Fibroblast of pulmonary artery (primary cell): ENCODE measurements at regions not wholly inside any gene's neighbourhood (a gene's known extent, or its start where the extent isn't known, plus 50 kb on each side); places are given as distances from the start of the nearest gene placed in this dataset.

Source experiments
- DNase-seq: peaks from one replicate; pipeline ENCODE4 v3.0.0-alpha.2; 2010; ENCODE audit warnings: low read depth
- H3K4me3 ChIP-seq: replicated peaks from 2 replicates; pipeline ENCODE4 v1.5.1; 2011; ENCODE audit warnings: low read depth, mild to moderate bottlenecking, control low read depth, low read length, moderate library complexity
- CTCF ChIP-seq: IDR thresholded peaks from 2 replicates; pipeline ENCODE4 v1.5.1; 2011; ENCODE audit warnings: mild to moderate bottlenecking, control low read depth, low read length, inconsistent platforms; ENCODE audit errors: missing control alignments

- no peak overlapping the region for H3K4me3 ChIP-seq
- DNase-seq, result no peak
- no peak for TF ChIP-seq CTCF
Measured at GRCh38 chr10:125399289-125399688, 238.9 kb upstream of the CTBP2 start.

GRCh38 chr10:125398270-125398669 lies 237.9 kb upstream of the CTBP2 start:
- H3K4me3 ChIP-seq, result no peak overlapping the region
- no peak for TF ChIP-seq CTCF
- no peak for DNase-seq

DNA sequence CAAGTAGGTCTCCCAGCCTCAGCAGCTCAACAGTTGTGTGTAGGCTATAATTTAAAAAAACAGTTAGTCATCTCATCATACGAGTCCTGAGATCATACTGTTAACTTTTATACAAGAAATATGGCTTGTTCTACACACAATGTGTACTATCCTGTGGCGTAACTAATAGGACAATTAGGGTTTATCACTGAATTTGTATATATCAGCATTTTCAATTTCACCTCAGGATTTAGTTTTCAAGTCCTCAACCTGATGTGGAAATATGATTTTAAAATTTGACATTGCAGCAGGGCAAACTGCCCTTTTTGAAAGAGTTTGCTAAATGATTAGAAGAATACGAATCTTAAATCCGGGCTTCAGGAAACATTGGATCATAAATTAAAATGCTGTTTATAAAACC lies 237.2 kb upstream of the CTBP2 start:
- no peak overlapping the region for H3K4me3 ChIP-seq
- no peak for DNase-seq
- TF ChIP-seq CTCF, result no peak

DNA sequence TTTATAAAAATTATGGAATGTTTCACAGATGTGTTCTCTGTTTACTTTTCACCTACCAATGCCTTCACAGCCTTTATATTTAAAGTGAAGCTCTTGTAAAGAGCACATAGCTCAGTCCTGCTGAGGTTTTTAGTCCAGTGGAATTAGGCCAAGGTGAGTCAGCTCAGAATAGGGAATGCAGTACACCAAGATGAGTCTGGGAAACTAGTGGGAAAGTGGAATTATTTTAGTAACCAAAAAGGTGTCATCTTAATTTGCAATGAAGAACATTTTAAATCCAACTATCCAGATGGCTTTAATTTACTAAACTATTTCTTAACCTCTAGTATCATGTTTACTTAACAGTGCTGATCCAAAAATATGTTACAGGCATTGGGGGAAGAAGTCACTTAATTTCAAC lies 236.3 kb upstream of the CTBP2 start:
- no peak for TF ChIP-seq CTCF
- H3K4me3 ChIP-seq, result no peak overlapping the region
- no peak for DNase-seq

DNA sequence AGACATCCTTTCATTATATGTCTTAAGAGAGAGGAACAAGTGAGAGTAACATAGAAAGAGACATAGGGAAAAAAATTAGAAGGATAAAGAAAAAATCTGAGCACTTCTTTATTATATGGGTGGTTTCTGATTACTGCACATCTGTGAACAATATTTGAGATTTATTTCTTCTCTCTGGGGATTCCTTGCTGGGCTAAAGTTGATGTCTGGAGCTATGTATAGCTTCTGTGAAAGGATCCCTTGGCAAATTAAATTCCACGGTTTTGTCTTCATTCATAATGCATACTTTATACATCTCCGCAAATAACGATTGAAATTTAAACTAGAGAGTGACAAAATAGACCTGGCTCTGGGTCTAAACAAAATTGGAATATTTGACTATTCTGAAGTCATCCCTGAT lies 232.2 kb upstream of the CTBP2 start:
- no peak overlapping the region for H3K4me3 ChIP-seq
- DNase-seq, result no peak
- no peak for TF ChIP-seq CTCF

DNA sequence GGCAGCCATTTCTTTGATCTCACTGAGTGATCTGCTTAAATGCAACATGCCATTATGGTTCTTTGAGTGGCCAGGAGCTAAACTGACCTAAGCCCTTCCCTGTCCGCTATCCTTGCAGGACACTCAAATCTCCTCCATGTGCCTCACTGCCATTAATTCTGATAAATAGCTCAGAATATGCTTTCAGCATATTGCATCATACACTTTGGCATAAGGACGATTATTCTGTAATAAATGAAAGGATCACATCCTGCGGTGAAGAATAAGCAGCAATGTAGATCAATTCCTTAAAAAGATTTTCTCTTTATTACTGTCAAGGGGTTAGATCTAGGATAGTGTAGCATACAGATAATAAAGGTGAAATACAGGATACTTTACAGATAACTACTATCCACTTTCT lies 231.8 kb upstream of the CTBP2 start:
- DNase-seq, result no peak
- TF ChIP-seq CTCF, result no peak
- H3K4me3 ChIP-seq, result no peak overlapping the region

DNA sequence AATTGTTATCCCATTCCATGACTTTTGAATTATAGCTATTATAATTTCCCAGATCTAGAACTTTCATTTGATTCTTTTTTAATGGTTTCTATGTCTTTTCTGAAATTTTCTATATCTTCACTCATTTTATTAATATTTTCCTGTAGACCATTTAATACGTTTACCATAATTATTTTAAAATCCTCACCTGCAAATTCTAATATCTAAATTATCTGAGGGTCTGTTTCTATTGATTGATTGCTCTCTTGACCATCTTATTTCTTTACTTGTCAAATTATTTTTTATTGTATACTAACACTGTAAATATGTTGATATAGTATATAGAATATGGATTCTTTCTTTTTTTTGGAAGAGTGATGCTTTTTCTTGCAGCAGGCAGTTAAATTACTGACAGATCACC lies 229.3 kb upstream of the CTBP2 start:
- DNase-seq, result no peak
- no peak for TF ChIP-seq CTCF
- no peak overlapping the region for H3K4me3 ChIP-seq
